BLaER1 (cell line): ENCODE measurements at regions not wholly inside any gene's neighbourhood (a gene's known extent, or its start where the extent isn't known, plus 50 kb on each side); places are given as distances from the start of the nearest gene placed in this dataset.

Experiments
- H3K27ac ChIP-seq: shearing (Covaris generic); formaldehyde crosslinking; 2 replicates; pipeline ENCODE4 v1.8.1; 2022
- H3K27me3 ChIP-seq: shearing (Covaris generic); formaldehyde crosslinking; 2 replicates; pipeline ENCODE4 v1.8.1; 2022
- H3K36me3 ChIP-seq: shearing (Covaris generic); formaldehyde crosslinking; 2 replicates; pipeline ENCODE4 v1.8.1; 2022
- H3K4me1 ChIP-seq: shearing (Covaris generic); formaldehyde crosslinking; 2 replicates; pipeline ENCODE4 v1.8.1; 2022
- H3K4me2 ChIP-seq: shearing (Covaris generic); formaldehyde crosslinking; 2 replicates; pipeline ENCODE4 v1.8.1; 2022
- H3K4me3 ChIP-seq: shearing (Covaris generic); formaldehyde crosslinking; 2 replicates; pipeline ENCODE4 v1.8.1; 2022
- H3K9ac ChIP-seq: shearing (Covaris generic); formaldehyde crosslinking; 2 replicates; pipeline ENCODE4 v1.8.1; 2022
- H3K9me3 ChIP-seq: shearing (Covaris generic); formaldehyde crosslinking; 2 replicates; pipeline ENCODE4 v1.8.1; 2022
- H4K20me1 ChIP-seq: shearing (Covaris generic); formaldehyde crosslinking; 2 replicates; pipeline ENCODE4 v1.8.1; 2022
- Cebpa-rat ChIP-seq: shearing (Covaris generic); IDR thresholded peaks from 2 replicates; pipeline ENCODE4 v1.8.1; 2022

DNA sequence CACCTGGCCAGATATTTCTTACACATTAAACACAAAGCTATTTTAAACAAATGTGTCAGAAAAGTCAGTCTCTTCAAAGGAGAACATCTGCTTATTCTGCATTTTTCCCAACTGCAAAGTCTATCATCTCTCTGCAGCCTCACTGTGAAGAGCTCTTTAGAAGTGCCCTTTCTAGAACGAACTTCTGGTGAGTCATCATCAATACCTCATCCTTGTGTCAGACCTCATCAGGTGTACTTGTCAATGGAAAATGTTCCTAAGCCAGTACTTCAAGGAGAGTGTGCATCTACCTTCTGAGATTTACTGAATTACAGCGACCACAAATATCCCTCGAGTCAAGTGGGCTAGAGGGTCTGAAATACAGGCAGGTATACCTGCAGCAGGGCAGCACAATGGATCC lies 457.3 kb downstream of the LRIG3 start:
- Histone ChIP-seq H3K4me1 (no peaks in the 10 kb centered on the region), H3K9me3 (peaks cover 10% of the 10 kb centered on the region), H3K4me2 (no peak overlapping the region), H4K20me1 (no peaks in the 10 kb centered on the region), H3K36me3 (no peaks in the 10 kb centered on the region), H3K27ac (no peak overlapping the region), H3K27me3 (no peaks in the 10 kb centered on the region), H3K4me3 (no peak overlapping the region), H3K9ac (no peak overlapping the region)
- no peak for TF ChIP-seq Cebpa-rat

DNA sequence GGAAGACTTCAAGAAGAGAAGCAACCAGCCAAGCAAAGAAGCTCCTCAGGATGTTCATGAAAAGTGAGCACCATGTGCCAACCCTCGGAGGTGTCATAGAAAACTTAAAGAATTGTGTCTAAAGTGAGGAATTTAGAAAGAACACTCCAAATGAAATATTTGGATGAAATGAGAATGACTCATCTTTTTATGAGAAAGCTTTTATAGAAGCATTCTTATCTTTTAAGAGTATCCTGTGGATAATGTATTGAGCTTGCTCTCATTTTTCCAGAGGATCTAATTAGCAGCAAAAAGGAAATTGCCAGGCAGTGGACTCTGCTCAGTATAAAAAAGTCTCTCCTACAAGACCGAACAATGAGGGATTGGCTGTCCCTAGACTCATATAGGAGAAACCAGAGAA lies 454.9 kb downstream of the LRIG3 start:
- peaks cover 10% of the 10 kb centered on the region for H3K9me3 ChIP-seq
- no peak overlapping the region for H3K4me3 ChIP-seq
- no peaks in the 10 kb centered on the region for H4K20me1 ChIP-seq
- H3K4me1 ChIP-seq: no peaks in the 10 kb centered on the region
- no peak overlapping the region for H3K4me2 ChIP-seq
- no peak overlapping the region for H3K27ac ChIP-seq
- no peak overlapping the region for H3K9ac ChIP-seq
- no peaks in the 10 kb centered on the region for H3K36me3 ChIP-seq
- TF ChIP-seq Cebpa-rat: no peak
- no peaks in the 10 kb centered on the region for H3K27me3 ChIP-seq

DNA sequence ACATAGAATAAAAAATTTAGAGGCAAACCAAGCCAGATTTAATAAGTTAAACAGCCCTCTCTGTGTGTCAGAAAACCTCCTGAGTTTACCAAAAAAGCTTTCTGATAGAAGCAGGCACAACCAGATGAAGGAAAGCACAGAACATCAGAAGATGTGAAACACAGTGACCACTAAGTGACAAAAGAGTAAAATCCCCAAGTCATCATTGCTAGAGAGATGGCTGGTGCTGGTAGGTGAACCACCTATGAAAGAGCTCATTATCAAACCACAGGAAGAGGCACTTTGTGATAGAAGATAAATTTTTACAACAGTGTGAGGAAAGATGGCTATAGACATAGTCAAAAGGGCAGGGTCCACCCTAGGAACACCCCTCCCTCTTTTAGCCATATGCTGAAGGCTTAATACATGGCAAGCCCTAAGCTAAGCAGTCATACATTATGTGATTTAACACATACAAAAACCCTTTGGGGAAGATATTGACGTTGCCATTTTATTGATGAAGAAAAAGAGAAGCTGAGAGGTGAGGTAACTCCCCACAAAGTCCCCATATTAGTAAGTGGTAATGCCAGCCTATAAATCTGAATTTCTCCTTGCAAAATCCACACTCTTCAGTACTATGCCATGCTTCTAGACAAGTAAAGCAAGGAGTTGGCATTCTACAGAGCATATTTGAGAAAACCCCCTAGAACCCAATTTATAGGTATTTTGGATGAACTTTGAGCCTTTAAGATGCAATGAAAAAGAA lies 449.9 kb downstream of the LRIG3 start:
- H3K27me3 ChIP-seq: no peaks in the 10 kb centered on the region
- no peak overlapping the region for H3K9ac ChIP-seq
- no peak overlapping the region for H3K4me3 ChIP-seq
- no peak for TF ChIP-seq Cebpa-rat
- no peaks in the 10 kb centered on the region for H3K36me3 ChIP-seq
- H3K4me2 ChIP-seq: no peak overlapping the region
- no peak overlapping the region for H3K27ac ChIP-seq
- peaks cover 10% of the 10 kb centered on the region for H3K9me3 ChIP-seq
- no peaks in the 10 kb centered on the region for H3K4me1 ChIP-seq
- no peaks in the 10 kb centered on the region for H4K20me1 ChIP-seq

DNA sequence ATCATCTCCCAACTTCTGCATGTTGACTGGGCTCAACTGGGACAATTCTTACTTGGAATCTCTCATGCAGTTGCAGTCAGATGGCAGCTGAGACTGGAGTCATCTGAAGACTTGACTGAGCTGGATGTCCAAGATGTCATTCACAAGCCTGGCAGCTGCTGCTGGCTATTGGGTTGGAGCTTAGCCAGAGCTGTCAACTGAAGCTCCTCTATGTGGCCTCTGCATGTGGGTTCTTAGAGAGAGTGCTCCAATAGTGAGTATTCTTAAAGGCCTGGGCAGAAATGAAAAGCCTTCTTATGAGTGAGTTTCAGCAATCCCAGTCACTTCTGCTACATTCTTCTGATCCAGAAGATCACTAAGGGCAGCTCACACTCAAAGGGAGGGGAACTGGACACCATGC lies 440.9 kb downstream of the LRIG3 start:
- H3K27ac ChIP-seq: no peak overlapping the region
- no peak overlapping the region for H3K9ac ChIP-seq
- H4K20me1 ChIP-seq: no peaks in the 10 kb centered on the region
- no peak for TF ChIP-seq Cebpa-rat
- H3K4me3 ChIP-seq: no peak overlapping the region
- no peaks in the 10 kb centered on the region for H3K4me1 ChIP-seq
- no peaks in the 10 kb centered on the region for H3K36me3 ChIP-seq
- no peaks in the 10 kb centered on the region for H3K27me3 ChIP-seq
- no peak overlapping the region for H3K4me2 ChIP-seq
- no peaks in the 10 kb centered on the region for H3K9me3 ChIP-seq

DNA sequence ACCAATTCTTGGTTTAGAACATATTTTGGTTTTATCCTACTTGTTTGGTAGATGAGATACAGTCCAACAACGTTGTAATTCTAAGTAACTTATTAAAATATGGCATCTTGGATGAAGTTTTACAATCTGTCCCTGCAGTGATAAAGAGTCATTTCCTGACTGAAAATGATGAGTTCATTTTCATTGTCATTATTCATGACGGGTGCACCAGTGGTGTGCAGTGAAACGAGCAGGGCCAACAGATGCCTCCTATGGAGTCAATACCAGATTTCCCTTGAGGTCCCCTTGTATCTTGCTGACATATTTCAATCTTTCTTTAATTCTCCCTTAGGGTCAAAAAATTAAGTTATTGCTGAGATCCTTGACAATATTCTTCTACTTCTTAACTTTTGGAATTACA lies 438.5 kb downstream of the LRIG3 start:
- TF ChIP-seq Cebpa-rat: no peak
- H3K27me3 ChIP-seq: no peaks in the 10 kb centered on the region
- no peak overlapping the region for H3K27ac ChIP-seq
- no peaks in the 10 kb centered on the region for H3K9me3 ChIP-seq
- no peaks in the 10 kb centered on the region for H3K36me3 ChIP-seq
- H4K20me1 ChIP-seq: no peaks in the 10 kb centered on the region
- H3K4me3 ChIP-seq: no peak overlapping the region
- H3K9ac ChIP-seq: no peak overlapping the region
- H3K4me2 ChIP-seq: no peak overlapping the region
- no peaks in the 10 kb centered on the region for H3K4me1 ChIP-seq

DNA sequence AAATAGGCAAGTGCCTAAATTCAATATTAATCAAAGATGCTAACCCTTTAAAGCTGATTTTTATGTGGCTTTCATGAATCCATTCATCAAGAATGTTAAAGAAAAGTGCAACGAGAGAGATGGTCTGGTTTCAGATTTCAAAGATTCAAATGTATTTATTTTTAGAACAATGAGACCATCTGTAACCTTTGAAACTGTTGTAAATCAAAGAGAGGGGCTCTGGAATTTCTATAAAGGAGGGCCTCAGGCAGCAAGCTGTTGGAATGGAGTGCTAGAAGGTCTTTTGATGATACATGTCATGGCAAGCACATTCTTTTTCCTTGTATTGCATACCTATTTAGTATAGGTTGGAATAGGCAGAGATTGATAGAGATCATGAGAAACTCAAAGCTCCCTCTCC lies 433.0 kb downstream of the LRIG3 start:
- Histone ChIP-seq H3K4me2 (no peak overlapping the region), H3K36me3 (no peaks in the 10 kb centered on the region), H3K4me1 (no peaks in the 10 kb centered on the region), H3K9me3 (no peaks in the 10 kb centered on the region), H3K27ac (no peak overlapping the region), H3K4me3 (no peak overlapping the region), H3K27me3 (no peaks in the 10 kb centered on the region), H3K9ac (no peak overlapping the region), H4K20me1 (no peaks in the 10 kb centered on the region)
- TF ChIP-seq Cebpa-rat: no peak

DNA sequence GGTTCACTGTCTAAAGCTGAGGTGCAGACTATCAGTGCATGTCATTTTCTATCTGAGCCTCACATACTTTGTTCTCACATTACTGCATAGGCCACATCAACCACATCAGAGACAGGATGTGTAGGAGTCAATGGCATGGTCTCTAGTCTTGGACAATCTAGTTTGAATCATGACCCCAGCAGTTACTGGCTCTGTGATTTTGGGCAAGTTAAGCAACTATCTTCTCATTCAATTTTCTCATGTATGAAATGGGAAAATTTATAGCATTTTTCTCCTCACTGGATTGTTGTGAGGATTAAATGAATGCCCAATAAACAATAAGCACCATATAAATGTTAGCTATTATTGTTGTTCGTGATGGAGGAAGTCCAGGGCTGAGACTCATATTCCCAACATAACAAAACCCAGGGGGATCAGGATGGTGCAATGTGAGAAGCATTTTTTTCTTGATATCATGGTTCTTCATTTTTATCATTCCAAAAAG lies 432.6 kb downstream of the LRIG3 start:
- H3K4me2 ChIP-seq: no peak overlapping the region

DNA sequence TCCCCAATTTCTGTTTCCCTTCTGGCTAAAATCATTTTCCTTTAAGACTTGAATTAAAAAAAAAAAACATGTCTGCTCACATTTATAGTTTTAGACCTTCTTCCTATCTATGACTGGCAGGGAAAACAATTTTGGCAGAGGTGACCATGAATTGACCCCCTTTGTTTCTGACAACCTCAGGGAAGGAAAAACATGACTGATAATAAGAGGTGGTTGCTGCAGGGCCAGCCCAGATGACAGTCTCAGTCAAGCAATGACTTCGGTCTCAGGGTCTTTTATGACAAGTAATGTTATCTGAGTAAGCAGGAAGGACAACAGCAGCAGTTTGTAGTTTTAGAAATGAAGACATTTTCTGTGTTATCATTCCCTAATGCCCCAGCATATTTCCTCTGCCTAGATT lies 430.9 kb downstream of the LRIG3 start:
- Histone ChIP-seq H3K4me1 (no peaks in the 10 kb centered on the region), H3K27ac (no peak overlapping the region), H3K27me3 (no peaks in the 10 kb centered on the region), H3K4me2 (no peak overlapping the region), H3K36me3 (no peaks in the 10 kb centered on the region), H3K9ac (no peak overlapping the region), H3K4me3 (no peak overlapping the region), H3K9me3 (no peaks in the 10 kb centered on the region), H4K20me1 (no peaks in the 10 kb centered on the region)
- TF ChIP-seq Cebpa-rat: no peak

More for the DNA sequence above, 432.6 kb downstream of the LRIG3 start:
- H3K4me3 ChIP-seq: no peak overlapping the region
- no peak for TF ChIP-seq Cebpa-rat
- H3K27ac ChIP-seq: no peak overlapping the region
- H3K9me3 ChIP-seq: no peaks in the 10 kb centered on the region
- no peaks in the 10 kb centered on the region for H4K20me1 ChIP-seq
- H3K27me3 ChIP-seq: no peaks in the 10 kb centered on the region
- no peaks in the 10 kb centered on the region for H3K4me1 ChIP-seq
- H3K9ac ChIP-seq: no peak overlapping the region
- H3K36me3 ChIP-seq: no peaks in the 10 kb centered on the region

DNA sequence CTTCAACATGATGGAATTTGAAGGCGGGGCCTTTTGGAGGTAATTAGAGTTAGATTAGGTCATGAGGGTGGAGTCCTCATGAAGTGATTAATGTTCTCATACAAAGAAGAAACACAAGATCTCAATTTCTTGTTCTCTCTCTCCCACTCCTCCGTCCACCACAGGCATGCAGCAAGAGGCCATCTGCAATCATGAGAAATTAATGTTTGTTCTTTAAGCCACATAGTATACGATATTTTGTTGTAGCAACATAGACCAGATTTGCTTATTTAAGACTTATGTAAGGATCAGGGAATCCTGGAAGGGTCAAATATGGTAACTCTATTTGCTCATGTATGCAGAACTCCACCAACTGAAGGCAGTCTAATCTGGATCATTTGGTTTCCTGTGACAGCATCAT lies 429.0 kb downstream of the LRIG3 start:
- Histone ChIP-seq H3K9ac (no peak overlapping the region), H3K36me3 (no peaks in the 10 kb centered on the region), H3K27me3 (no peaks in the 10 kb centered on the region), H3K4me2 (no peak overlapping the region), H4K20me1 (no peaks in the 10 kb centered on the region), H3K9me3 (no peaks in the 10 kb centered on the region), H3K27ac (no peak overlapping the region), H3K4me1 (no peaks in the 10 kb centered on the region), H3K4me3 (no peak overlapping the region)
- TF ChIP-seq Cebpa-rat: no peak

DNA sequence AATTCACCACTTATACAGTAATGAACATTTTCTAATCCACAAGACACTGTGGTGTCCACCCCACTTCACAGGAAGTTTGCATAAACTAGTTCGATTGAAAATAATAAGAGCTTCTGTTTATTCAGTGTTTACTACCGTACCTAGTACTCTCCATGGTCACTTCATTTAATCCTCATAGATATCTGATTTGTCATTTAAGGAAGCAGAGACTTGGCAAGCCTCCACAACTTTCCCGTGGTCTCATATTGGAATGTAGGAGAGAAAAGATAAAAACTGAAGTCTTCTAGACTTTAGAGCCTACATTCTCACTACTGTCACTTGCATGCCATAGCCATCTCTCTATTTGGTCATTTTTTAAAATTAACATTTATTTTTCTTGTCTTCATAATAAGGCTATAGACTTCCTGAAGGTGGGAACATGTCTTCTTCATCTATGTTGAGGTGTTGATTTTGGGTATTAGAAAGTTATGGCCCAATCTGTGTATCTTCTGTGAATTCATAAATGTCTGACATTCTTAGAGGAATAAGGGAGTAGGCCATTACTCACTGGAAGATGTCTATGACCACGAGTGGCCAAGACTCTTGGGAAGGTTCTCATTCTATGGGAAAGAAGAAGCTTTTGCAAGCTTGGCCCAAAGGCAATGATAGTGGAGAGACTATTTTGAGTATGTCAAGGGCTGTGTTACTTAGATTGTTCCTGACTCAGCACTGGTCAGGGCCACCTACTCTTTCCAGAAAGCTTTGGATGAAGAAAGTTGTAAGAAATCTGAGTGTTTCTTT lies 423.7 kb downstream of the LRIG3 start:
- Histone ChIP-seq H3K27me3 (no peaks in the 10 kb centered on the region), H4K20me1 (no peaks in the 10 kb centered on the region), H3K9me3 (no peaks in the 10 kb centered on the region), H3K9ac (no peak overlapping the region), H3K4me3 (no peak overlapping the region), H3K27ac (no peak overlapping the region), H3K36me3 (no peaks in the 10 kb centered on the region), H3K4me1 (no peaks in the 10 kb centered on the region), H3K4me2 (no peak overlapping the region)
- no peak for TF ChIP-seq Cebpa-rat
